OCI-LY3 (cell line): ENCODE measurements at regions not wholly inside any gene's neighbourhood (a gene's known extent, or its start where the extent isn't known, plus 50 kb on each side); places are given as distances from the start of the nearest gene placed in this dataset.

Experiments used
- EZH2phosphoT487 ChIP-seq: fragments of 200-600 bp; shearing (Covaris generic); IDR thresholded peaks from 2 replicates; pipeline ENCODE4 v1.6.1; 2018; ENCODE audit warnings: antibody characterized with exemption, mixed run types, low read depth
- TF ChIP-seq, protein P1 (sequence below): fragments of 200-600, 300-600 bp; sonication (generic); IDR thresholded peaks from 2 replicates; pipeline ENCODE4 v1.5.1; 2014; ENCODE audit warnings: antibody characterized with exemption, low read length, low read depth

DNA sequence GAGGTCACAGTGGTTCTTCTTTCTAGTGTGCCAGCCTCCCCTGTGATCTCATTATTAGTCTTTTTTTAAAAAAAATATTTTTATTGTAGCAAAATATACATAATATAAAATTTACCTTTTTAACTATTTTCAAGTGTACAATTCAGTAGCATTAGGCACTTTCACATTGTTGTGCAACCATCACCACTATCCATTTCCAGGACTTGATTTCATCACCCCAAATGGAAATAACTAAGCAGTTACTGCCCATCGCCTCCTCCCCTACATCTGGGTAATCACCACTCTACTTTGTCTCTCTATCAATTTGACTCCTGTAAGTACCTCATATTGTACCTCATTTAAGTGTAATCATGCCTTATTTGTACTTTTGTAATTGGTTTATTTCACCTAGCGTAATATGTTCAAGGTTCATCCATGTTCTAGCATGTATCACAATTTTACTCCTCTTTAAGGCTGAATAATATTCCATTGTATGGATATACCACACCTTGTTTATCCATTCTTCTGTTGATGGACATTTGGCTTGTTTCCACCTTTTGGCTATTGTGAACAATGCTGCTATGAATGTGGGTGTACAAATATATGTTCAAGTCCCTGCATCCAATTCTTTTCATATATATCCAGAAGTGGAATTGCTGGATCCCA, 68.6 kb upstream of the FYN start:
- TF ChIP-seq, protein P1, sequence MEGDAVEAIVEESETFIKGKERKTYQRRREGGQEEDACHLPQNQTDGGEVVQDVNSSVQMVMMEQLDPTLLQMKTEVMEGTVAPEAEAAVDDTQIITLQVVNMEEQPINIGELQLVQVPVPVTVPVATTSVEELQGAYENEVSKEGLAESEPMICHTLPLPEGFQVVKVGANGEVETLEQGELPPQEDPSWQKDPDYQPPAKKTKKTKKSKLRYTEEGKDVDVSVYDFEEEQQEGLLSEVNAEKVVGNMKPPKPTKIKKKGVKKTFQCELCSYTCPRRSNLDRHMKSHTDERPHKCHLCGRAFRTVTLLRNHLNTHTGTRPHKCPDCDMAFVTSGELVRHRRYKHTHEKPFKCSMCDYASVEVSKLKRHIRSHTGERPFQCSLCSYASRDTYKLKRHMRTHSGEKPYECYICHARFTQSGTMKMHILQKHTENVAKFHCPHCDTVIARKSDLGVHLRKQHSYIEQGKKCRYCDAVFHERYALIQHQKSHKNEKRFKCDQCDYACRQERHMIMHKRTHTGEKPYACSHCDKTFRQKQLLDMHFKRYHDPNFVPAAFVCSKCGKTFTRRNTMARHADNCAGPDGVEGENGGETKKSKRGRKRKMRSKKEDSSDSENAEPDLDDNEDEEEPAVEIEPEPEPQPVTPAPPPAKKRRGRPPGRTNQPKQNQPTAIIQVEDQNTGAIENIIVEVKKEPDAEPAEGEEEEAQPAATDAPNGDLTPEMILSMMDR, result no peak
- no peak for TF ChIP-seq EZH2phosphoT487
